Amniotic epithelial cell (primary cell): ENCODE measurements at regions not wholly inside any gene's neighbourhood (a gene's known extent, or its start where the extent isn't known, plus 50 kb on each side); places are given as distances from the start of the nearest gene placed in this dataset.
"Not testable (repeated sequence)": the region's sequence is repeated elsewhere in the genome, so short reads cannot be mapped to it uniquely, and the experiment has no call there.

Experiments
- DNase-seq: peaks from one replicate; pipeline ENCODE4 v3.0.0-alpha.2; 2010; ENCODE audit warnings: low read depth

DNA sequence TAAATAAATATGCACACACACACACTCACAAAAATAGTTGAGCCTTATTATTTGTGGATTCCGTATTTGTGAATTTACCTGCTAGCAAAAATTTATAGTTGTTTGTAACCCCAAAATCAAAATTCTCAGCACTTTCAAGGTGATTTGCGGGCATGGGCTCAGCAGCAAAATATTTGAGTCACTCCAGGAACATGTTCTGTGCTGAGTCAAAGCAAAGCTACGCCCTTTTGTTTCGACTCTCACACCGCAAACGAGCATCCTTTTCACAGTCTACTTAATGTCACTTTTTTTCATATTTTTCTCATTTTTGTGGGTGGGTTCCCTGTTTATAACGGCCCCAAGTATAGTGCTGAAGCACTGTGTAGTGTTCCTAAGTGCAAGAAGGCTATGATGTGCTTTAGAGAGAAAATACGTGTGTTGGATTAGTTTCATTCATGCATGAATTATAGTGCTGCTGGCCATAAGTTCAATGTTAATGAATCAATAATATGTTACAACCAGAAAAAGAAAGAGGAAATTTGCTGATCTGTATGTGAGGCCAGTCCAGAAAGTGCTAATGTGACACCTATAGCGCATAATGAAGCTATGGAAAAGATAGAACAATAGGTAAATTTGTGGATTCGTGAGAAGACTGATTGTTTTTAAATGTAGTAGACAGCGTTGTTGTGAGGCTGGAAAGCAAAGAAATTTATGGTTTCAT, 723.2 kb upstream of the AGA start:
- no peak for DNase-seq

DNA sequence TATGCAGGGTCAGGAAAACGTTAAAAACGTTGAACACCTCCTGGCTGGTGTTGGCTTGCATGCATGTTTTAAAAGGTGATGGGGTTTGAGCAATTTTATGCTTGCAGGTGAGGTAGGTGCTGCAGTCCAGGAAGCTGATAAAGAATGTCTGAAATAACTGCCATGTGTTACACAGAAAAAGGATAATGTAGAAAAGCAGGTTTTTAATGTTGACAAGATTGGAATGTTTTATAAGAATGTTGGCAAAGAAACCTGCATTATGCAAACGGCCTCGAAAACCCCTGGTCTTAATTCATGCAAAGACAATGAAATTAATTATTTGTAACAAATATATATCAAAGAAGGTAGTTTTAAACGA, 723.7 kb upstream of the AGA start:
- no peak for DNase-seq

DNA sequence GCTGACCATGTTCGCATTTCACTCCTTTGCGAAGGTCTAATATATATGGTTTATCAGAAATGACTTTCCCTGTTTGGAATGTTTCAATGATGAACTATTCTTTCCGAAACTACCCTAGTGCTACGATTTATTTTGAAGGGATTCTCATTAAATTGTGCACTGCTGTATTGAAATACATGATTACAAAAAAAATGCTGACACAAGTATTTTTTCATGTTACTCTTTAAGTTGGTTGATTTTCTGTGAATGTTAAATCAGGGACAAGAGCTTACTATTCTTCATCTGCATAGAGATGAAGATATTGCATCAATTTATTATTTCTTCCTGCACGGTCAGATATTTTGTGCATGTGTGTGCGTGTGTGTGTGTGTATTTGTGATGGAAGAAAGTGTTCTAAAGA, 731.5 kb upstream of the AGA start:
- no peak for DNase-seq

DNA sequence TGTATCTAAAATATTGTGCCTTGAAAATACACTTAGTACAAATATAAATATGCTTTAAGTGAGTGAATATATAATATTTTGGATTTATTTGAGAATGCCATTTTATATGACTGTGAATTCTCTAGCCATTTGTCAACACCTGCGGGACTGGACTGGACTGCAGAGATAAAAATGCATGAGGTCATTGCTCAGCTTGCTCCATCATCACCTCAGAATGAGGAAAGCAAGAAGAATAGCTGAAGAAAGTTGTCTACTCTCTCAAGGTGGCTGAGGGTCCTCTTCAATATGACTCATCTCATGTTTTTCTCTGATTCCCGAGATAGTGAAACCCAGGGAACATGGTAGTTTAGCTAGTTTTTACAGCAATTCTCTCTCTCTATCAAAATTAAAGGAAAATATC, 732.5 kb upstream of the AGA start:
- no peak for DNase-seq

DNA sequence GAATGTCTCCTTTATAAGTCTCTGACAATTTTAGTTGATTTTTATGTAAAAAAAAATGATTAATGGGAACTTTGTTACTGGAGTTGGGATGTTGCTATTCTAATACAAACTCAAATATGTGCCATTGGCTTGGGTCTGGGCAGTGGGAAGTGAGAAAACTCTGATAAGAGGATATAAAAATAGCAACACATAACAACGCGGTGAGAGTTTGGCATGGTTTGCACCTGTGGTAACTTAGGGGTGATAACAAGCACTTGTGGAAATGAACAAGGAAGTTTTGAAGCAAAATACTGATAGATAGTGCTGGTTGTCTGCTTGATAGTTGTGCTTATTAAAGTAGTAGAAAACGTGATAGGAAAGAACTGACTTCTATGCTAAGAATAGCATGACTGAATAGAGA, 743.3 kb upstream of the AGA start:
- no peak for DNase-seq

DNA sequence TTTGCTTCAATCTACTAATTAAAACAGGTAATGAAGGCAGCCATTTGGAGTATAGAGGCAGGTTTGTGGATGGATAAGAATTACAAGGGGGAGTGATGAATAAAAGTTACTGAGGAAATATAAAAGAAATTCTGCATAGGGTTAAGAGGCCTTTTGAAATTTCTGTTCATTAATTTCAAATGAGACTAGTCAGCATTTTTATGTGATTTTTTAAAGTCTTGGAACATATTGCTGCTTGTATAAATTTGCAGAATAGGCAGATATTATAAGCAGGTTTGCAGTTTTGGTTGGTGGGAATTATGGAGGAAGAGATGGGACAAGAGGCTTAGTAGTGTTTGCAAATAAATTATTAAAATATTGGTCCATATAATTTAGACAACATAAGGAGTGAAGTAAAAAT, 750.4 kb upstream of the AGA start:
- no peak for DNase-seq

DNA sequence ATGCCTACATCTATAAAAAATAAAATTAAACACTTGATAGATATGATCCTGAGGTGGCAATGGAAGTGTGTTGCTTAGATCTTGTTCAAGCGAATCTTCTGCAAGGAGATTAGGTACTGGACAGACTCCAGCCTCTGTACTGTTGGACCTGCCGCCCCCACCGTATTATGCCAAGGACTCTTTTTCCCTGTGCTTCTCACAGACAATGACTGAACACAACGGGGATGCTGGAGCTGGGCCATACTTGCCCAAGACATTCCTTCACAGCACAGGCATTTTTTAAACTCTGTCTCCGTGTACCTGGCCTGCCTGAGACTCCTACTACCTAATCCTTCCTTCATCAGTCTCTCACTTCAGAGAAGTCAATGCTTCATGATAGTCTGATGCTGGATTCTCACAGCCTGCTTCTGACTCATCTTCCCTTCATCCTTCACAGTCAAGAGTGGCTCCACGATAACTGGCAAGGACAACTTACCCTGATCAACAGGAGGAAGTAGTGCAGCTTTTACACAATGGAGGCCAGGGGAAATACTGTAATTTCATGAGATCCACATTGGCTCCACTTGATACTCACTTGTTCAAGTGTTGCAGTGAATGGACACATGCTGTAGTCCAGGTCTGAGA, 754.6 kb upstream of the AGA start:
- DNase-seq: no peak

DNA sequence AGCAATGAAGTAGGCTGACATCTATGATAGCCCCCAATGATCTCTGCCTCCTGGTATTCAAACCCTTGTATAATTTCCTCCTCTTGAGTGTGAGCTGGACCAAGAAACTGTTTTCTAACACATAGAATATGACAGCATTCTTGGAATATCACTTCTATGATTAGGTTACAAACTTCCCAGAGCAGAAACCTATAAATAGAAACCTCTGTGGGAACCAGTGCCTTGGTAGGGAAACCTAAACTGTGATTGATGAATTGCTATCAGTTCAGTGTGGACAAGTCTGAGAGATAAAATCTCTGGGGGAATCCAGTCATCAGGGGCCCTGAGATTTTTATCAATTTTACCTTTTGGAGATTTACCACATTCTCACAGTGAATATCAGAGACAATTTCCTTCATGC, 756.5 kb upstream of the AGA start:
- no peak for DNase-seq

DNA sequence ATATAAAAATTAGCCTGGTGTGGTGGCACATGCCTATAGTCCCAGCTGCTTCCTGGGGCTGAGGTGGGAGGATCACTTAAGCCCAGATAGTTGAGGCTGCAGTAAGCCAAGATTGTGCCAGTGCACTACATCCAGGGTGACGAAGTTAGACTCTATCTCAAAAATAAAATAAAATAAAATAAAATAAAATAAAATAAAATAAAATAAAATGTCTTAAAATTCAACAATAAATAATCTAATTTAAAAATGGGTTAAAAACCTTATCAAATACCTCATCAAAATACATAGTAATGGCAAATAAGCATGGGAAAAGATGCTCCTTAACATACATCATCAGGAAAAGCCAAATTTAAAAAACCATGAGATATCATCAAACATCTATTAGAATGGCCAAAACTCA, 760.2 kb upstream of the AGA start:
- DNase-seq: no peak

DNA sequence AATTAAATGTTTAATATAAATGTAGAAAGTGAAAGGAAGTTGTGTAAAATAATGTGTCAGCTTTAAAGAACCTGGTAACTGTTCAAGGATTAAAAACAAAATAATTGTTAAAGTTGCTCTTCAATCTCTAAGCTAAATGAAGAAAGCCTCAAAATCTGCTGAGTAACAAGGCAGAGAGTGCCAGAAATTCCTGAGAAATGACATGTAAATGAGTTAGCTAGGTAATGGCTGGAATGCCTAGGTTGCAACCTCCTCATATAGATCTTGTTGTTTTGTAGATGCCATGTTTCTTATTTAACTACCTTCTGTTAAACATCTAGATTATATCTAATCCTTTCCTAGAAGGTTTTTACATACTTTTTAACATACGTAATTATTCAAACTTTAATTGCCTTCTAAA, 763.6 kb upstream of the AGA start:
- DNase-seq: no peak

DNA sequence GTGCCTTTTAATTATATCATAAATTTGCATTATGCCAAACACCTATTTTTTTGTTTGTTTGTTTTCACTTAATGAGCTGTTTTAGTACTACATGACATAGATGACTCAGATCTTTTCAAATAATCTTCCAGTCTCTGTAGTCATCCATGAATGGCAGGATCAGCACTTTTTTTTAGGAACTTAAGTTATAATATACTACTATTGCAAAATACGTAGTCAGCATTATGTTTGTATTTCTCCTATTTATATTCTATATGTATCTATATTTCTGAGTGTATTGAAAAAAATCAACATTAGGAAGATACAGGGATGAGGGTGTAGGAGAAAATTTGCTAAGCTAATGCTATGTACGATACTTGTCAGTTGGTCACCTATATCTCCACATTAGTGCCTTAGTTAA, 773.1 kb upstream of the AGA start:
- DNase-seq: no peak

DNA sequence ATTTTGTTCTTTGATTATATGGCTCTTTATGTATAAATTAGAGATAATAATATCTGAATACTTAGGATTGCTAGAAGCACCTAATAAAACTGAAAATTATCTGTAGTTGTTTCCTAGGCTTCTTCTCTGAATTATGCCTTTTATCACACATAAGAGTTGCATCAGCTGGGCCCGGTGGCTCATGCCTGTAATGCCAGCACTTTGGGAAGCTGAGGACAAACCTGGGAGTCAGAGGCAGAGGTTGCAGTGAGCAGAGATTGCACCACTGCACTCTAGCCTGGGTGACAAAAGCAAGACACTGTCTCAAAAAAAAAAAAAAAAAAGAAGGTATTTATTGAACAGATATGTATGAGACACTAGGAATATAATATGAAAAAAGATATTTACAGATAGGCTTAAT, 773.5 kb upstream of the AGA start:
- DNase-seq: no peak

DNA sequence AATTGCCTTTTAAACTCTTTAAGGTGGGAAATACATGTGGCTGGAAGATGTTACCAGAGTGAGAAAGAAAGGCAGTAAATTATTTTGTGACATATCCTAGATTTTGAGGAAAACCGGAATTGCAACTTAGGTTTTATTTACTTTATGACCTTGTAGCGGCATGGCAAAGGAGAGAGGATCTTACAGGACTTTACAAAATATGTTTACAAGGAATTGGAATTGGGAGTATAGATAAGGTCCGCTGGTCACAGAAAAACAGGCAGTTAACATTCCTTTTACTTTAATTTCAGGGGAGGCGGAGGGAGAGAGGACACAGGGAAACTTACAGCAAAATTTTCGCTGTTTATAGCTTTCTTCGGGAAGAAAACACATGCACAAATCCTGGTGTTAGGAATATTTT, 784.2 kb upstream of the AGA start:
- not testable (repeated sequence) for DNase-seq

DNA sequence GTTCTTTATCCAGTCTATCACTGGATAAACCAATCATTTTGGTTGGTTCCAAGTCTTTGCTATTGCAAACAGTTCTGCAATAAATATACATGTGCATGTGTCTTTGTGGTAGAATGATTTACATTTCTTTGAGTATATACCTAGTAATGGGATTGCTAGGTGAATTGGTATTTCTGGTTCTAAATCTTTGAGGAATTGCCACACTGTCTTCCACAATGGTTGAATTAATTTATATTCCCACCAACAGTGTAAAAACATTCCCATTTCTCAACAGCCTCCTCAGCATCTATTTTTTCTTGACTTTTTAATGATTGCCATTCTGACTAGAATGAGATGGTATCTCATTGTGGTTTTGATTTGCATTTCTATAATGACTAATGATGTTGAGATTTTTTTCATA, 791.7 kb upstream of the AGA start:
- DNase-seq: no peak

DNA sequence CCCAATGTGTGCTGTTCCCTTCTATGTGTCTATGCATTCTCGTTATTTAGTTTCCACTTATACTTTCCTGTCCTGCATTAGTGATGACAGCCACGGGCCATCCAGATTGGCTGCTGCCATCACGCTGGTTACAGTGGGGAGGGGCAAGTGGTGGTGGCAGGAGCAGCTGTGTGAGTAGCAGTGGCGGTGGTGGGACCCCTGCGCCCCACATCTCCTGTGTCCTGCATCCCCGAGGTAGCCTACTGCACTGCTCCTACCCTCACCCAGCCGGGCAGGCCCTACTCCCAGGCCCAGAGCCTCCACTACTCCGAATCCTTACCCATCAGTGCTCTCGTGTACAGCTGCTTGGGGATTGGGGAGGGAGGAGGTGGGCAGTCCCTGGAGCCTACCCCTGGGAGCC, 798.7 kb upstream of the AGA start:
- DNase-seq: no peak

DNA sequence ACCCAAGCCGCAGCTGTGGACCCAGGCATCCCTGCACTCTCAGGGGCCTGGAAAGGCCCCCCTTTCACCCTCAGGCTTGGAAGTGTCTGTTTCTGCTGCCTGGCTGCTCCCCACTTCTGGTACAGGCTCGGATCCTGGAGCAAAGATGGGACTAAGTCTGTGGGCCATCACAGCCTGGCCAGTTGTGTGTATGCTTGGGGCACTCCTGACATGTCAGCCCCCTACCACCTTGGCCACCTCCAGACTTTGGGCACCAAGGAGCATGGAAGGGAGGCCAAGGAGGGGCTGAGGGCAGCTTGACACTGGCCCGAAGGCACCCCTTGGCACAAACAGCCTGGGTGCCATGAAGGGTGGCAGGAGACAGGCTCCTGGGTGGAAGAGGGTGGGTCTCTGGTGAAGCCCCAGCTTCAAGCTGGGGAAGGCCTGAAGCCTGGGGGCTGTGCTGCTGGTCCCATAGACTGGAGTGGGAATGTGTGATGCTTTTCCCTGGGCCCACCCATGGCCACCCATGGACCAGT, 799.4 kb upstream of the AGA start:
- DNase-seq: no peak

DNA sequence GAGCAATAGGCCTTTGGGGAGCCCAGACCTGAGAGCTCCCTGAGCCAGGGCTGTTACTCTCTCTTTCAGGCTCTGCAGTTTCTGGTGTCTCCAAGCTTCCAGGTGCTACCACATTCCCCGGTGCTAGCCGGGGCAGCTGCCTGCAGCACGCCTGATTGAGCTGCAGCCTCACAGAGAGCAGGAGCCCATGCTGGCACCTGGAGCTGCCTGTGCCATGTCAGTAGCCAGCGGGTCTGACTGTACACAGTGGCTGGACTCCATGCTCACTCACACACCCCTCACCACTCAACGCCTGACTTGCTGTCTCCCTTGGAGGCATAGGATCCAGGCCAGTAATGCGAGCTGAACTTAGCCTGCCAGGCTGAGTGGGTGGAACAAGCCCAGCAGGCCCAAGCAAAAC, 800.4 kb upstream of the AGA start:
- no peak for DNase-seq

DNA sequence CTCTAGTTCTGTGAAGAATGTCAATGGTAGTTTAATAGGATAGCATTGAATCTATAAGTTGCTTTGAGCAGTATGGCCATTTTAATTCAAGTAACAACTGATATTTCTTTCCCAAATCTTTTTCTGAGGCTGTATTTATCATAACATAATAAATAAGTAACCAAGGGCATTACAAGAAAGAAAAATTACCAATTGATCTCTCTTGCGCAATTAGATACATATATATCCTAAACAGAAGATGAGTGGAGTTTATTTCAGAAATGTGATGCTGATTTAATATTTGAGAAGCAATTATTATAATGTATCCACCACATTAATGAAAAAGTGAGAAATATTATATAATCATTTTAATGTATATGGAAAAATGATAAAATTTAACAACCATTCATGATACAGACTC, 802.5 kb upstream of the AGA start:
- DNase-seq: no peak

DNA sequence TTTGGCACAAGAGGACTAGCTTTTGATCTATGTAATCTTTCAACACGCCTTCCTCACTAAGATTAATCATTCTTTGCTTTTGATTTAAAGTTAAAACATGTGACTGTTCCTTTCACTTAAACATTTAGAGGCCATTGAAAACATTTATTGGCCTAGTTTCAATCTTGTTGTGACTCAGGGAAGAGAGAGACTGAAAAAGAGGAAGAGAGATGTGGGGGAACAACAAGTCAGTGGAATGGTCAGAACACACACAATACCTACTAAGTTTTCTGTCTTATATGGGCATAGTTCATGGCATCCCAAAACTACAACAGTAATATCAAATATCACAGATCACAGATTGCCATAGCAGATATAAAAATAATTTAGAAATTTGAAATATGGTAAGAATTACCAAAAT, 812.9 kb upstream of the AGA start:
- no peak for DNase-seq

DNA sequence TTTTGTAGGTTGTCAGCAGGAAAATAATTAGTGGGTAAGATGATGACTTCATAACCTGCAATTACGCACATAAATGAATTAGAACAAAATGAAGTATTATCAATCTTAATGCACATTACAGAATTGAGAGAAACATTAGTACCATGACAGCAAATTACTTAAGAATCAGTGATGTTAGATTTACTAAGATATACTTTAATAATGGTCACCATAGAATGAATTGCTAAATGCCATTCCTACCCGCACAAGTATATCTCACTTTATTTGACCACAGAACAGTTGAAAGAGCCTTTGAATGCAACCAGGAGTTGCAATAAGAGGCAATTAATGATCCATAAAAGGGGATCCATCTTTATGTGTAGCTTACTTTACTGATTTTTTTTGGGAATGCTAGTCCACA, 816.4 kb upstream of the AGA start:
- no peak for DNase-seq

DNA sequence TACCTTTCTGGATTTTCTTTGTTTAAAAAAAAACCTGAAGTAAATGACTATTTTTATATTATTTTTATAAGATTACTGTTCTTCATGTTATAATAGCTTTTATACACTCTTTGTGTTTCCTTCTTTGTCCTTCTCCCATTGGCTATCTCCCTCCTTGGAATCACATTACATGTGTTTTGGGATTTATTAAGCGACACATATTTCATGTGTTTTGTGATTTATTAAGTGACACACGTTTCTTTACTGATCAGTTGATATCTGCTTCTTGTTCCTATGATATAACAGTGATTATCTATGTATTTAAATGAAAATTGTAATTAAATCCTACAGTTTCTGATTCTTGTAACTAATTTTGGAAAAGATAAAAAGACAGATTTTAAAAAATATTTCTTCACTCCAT, 817.3 kb upstream of the AGA start:
- DNase-seq: no peak

DNA sequence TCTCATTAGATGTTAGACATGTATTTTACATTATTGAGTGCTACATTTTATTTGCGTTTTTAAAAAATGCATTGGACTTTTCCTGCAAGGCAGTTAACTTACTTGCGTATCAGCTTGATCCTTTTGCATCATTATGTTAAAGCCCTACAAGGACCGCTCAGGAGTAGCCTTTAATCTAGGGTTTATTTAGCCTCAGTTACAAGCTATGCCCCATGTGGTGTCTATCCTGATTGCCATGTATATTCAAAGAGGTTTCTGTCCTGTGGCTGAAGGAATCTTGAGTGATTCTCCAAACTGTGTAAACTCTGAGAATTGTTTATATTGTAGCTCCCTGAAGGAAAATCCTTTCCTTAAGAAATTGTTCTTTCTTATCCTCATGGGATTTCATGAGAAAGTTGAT, 821.8 kb upstream of the AGA start:
- no peak for DNase-seq

DNA sequence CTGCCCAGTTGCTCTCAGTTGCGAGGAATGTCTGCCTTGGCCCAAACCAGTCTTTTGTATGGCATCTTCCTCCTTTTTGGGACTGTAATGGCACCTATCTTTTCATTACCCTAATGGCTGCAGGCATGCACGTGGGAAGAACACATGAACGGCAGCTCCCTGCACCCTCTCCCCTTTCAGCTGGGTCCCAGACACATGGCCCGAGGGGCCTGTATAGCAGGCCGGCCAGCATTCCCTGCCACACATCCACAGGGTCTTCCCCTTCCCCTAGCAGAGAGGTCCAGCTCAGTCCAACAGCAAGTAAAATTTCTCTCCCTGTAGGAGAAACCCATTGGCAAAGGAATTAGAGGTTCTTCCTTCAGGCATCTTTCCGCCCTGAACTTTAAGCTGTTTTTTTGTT, 829.1 kb upstream of the AGA start:
- DNase-seq: no peak

DNA sequence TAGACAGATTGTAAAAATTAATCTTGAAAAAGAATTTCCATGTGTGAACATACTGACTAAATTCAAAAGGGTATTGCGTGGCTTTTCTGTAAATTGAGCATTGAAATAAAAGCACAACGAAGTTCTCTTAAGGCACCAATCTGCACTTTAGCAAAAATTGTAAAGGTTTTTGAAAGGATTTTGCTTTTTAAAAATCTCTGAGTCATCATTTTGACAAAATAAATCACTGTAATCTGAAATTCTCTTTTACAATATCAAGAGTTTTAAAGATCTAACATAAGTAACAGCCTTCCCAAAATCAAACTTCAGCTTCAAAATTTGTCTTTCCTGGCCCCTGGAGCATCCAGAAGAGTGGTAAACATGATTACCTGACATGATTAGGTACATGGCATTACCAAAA, 830.9 kb upstream of the AGA start:
- DNase-seq: no peak
